ENCODE measurements at regions not wholly inside any gene's neighbourhood (a gene's known extent, or its start where the extent isn't known, plus 50 kb on each side); places are given as distances from the start of the nearest gene placed in this dataset.

- H2BK12ac ChIP-seq (ENCODE audit: low read depth, low read length): no peak overlapping the region
- H3K23me2 ChIP-seq (ENCODE audit: low read depth, low read length): no peaks in the 10 kb centered on the region
- peaks cover 0 to 2% (median 0%) of the 10 kb centered on the region in 4 experiments; a peak in 1 of 7 replicates for H3K27me3 ChIP-seq (replicated peaks in 1 of 4; ENCODE audit: control insufficient read depth in 3 of 4, extremely low read depth in 1 of 4, insufficient read depth in 3 of 4, low read length in 3 of 4)
- H3K4me1 ChIP-seq (replicated peaks in 1 of 4; ENCODE audit: control insufficient read depth in 3 of 4, insufficient read depth in 4 of 4, low read length in 3 of 4): no peaks in the 10 kb centered on the region
- H4K8ac ChIP-seq (ENCODE audit: extremely low read depth, insufficient read depth, low read length): no peak overlapping the region
- no peaks in the 10 kb centered on the region for H3K79me2 ChIP-seq (ENCODE audit: control insufficient read depth in 1 of 2, insufficient read depth in 2 of 2, low read length in 2 of 2)
- no peak for DNase-seq (ENCODE audit: low read depth in 1 of 2, low spot score in 2 of 2)
- H3K36me3 ChIP-seq (ENCODE audit: control insufficient read depth in 2 of 4, insufficient read depth in 4 of 4, low read length in 3 of 4): no peaks in the 10 kb centered on the region
- H2AFZ ChIP-seq (ENCODE audit: low read length): no peak overlapping the region
- no peak overlapping the region for H3K4me3 ChIP-seq (ENCODE audit: extremely low read depth in 1 of 4, insufficient read depth in 2 of 4, low read depth in 3 of 4, low read length in 4 of 4)
- 68% methylated on average over 2 of the region's 2 CpGs; no CpG with 5 or more reads in 1 of the 2 experiments for WGBS, 2 experiments (ENCODE audit: extremely low coverage in 1 of 2, insufficient coverage in 1 of 2, insufficient read length in 1 of 2, insufficient replicate concordance in 2 of 2, low coverage in 1 of 2, low lambda C conversion rate in 2 of 2, missing lambda C conversion rate in 1 of 2)
- H2BK120ac ChIP-seq (replicated peaks; ENCODE audit: low read depth, low read length): no peak overlapping the region
- H4K20me1 ChIP-seq (replicated peaks in 1 of 2; ENCODE audit: control insufficient read depth in 1 of 2, insufficient read depth in 2 of 2, low read length in 2 of 2): no peaks in the 10 kb centered on the region
- H3K4ac ChIP-seq (replicated peaks; ENCODE audit: insufficient read length, low read depth, low read length): no peak overlapping the region
- no peak overlapping the region for H3K4me2 ChIP-seq (ENCODE audit: insufficient read depth in 1 of 2, low read depth in 2 of 2, low read length in 2 of 2)
- H3K23ac ChIP-seq (ENCODE audit: insufficient read length): no peak overlapping the region
- FAIRE-seq: no peak
- H3K27ac ChIP-seq (ENCODE audit: low read depth, low read length): no peak overlapping the region
- no peak overlapping the region for H2BK5ac ChIP-seq (ENCODE audit: low read depth, low read length)
- no peak overlapping the region for H4K91ac ChIP-seq (replicated peaks; ENCODE audit: insufficient read length, low read length)
- H3K79me1 ChIP-seq (ENCODE audit: low read depth, low read length): no peaks in the 10 kb centered on the region
- CTCF ChIA-PET (ENCODE audit: partially characterized antibody): no interaction called here
- no peak overlapping the region for H2BK20ac ChIP-seq (ENCODE audit: low read length)
- H2BK15ac ChIP-seq (ENCODE audit: low read length): no peak overlapping the region
- H3K9ac ChIP-seq (replicated peaks in 1 of 4; ENCODE audit: extremely low read depth in 1 of 4, low read depth in 3 of 4, low read length in 3 of 4): no peak overlapping the region
- H3K18ac ChIP-seq (ENCODE audit: extremely low read depth, low read length): no peak overlapping the region
- no peak for TF ChIP-seq ATF3 (IDR thresholded peaks at IDR 0.05; ENCODE audit: insufficient read depth, low read depth, low read length)
- H3K14ac ChIP-seq (ENCODE audit: insufficient read length): no peak overlapping the region
- H2AK5ac ChIP-seq (ENCODE audit: low read depth, low read length): no peak overlapping the region
- no peak overlapping the region for H4K5ac ChIP-seq (ENCODE audit: insufficient read length, low read depth, low read length)
- H3K9me3 ChIP-seq (ENCODE audit: insufficient read depth in 2 of 2, low read depth in 1 of 2, low read length in 1 of 2): peaks cover 28 to 62% of the 10 kb centered on the region in 2 experiments
- POLR2A ChIA-PET (ENCODE audit: partially characterized antibody): no interaction called here
- no peak overlapping the region for H3K56ac ChIP-seq (replicated peaks; ENCODE audit: insufficient read length, low read depth, low read length)
These were observed 337.0 kb downstream of the CDH26 start for GRCh38 chr20:60295214-60295613.

Data from H1 (cell line).